ENCODE measurements at regions not wholly inside any gene's neighbourhood (a gene's known extent, or its start where the extent isn't known, plus 50 kb on each side); places are given as distances from the start of the nearest gene placed in this dataset.

DNA sequence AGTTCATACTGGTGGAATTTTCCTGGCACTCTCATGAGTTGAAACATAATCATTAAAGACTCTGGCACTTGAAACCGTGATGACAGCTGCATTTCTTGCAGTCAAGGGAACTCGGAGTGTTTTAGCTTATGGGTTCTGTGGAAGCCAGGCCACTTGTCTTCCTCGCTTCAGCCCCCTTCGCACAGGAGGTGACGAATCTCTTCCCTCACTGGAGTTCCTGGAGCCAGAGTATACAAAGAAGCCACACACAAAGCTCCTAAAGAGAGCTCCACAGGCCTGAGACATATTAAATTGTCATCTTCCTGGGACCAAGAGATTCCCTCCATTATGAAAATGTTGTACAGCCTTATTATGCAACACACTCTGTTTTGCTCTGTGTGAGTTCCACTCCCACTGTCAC, 964.1 kb downstream of the TMEM121 start:
- Histone ChIP-seq H3K27me3 (no peaks in the 10 kb centered on the region), H3K36me3 (no peaks in the 10 kb centered on the region), H3K27ac (no peak overlapping the region), H3K4me1 (no peaks in the 10 kb centered on the region), H3K9me3 (no peaks in the 10 kb centered on the region), H3K4me3 (no peak overlapping the region)
- TF ChIP-seq, protein P1, sequence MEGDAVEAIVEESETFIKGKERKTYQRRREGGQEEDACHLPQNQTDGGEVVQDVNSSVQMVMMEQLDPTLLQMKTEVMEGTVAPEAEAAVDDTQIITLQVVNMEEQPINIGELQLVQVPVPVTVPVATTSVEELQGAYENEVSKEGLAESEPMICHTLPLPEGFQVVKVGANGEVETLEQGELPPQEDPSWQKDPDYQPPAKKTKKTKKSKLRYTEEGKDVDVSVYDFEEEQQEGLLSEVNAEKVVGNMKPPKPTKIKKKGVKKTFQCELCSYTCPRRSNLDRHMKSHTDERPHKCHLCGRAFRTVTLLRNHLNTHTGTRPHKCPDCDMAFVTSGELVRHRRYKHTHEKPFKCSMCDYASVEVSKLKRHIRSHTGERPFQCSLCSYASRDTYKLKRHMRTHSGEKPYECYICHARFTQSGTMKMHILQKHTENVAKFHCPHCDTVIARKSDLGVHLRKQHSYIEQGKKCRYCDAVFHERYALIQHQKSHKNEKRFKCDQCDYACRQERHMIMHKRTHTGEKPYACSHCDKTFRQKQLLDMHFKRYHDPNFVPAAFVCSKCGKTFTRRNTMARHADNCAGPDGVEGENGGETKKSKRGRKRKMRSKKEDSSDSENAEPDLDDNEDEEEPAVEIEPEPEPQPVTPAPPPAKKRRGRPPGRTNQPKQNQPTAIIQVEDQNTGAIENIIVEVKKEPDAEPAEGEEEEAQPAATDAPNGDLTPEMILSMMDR (IDR thresholded peaks at IDR 0.05) = no peak
- intact Hi-C loops (cut with DNase I) = no loop called here
- no peak for DNase-seq (ENCODE audit: low spot score in 2 of 2)

DNA sequence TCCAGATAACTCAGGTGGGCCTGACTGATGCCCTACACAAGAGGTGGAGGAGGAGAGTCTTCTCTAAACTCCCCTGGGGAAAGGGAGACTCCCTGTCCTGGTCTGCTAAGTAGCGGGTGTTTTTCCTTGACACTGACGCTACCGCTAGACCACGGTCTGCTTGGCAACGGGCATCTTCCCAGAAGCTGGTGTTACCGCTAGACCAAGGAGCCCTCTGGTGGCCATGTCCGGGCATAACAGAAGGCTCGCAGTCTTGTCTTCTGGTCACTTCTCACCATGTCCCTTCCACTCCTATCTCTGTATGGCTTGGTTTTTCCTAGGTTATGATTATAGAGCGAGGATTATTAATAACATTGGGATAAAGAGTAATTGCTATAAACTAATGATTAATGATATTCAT, 965.5 kb downstream of the TMEM121 start:
- Histone ChIP-seq H3K4me3 (no peak overlapping the region), H3K36me3 (no peaks in the 10 kb centered on the region), H3K4me1 (no peaks in the 10 kb centered on the region), H3K27me3 (no peaks in the 10 kb centered on the region), H3K27ac (no peak overlapping the region), H3K9me3 (no peaks in the 10 kb centered on the region)
- DNase-seq (ENCODE audit: low spot score in 2 of 2) = no peak
- TF ChIP-seq, protein P1 (IDR thresholded peaks at IDR 0.05) = peak in 1 of 3 experiments; percentile 9
- intact Hi-C loops (cut with DNase I) = no loop called here

DNA sequence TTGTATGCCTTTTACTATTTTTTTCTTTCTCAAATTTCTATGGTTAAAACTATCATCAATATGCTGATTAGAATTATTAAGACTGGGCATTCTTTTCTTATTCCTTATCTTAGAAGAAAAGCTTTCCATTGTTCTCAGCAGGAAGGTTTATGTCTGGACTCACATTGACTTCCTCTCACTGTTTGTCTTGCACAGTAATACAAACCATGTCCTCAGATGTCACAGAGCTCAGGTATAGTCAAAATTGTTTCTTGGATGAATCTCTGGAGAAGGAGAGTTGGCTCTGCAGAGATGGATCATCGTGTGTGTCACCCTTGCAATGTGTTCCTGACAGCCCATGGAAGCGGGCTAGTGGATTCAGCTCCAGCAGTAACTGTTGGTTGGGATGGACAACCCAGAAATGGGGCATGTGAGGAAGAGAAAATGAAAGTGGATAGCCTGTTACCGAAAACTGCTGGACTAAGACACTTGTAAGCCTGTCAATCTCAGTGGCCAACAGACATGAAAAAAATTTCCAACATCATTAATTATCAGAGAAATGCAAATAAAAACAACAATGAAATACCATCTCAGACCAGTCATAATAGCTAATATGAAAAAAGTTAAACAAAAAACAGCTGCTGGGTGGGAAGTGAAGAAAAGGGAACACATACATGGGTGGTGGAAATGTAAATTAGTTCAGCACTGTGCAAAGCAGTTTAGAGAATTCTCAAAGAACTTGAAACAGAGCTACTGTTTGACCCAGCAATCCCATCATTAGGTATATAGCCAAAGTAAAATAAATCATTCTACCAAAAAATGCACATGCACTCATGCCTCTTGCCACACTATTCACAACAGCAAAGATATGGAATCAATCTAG, 967.8 kb downstream of the TMEM121 start:
- no peak for DNase-seq (ENCODE audit: low spot score in 2 of 2)
- no peaks in the 10 kb centered on the region for H3K27me3 ChIP-seq
- H3K27ac ChIP-seq = no peak overlapping the region
- no peaks in the 10 kb centered on the region for H3K9me3 ChIP-seq
- H3K4me3 ChIP-seq = no peak overlapping the region
- TF ChIP-seq, protein P1 (IDR thresholded peaks at IDR 0.05) = no peak
- H3K4me1 ChIP-seq = no peaks in the 10 kb centered on the region
- intact Hi-C loops (cut with DNase I) = no loop called here
- H3K36me3 ChIP-seq = no peaks in the 10 kb centered on the region

DNA sequence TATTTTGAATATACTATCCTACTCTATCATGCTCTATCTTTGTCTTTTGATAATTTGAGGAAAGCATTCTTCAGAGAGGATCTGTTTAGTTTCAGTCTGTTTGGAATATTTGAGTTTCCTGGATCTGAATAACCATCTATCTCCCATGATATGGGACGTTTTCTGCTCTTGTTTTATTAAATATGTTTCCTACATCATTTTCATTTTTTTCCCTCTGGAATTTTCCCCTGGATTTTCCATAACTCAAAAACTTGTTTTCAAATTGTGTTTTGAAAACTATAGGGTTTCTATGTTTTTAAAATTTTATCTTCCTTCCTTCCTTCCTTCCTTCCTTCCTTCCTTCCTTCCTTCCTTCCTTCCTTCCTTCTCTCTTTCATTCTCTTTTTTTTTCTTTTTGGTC, 974.2 kb downstream of the TMEM121 start:
- H3K27me3 ChIP-seq = no peaks in the 10 kb centered on the region
- no peak overlapping the region for H3K4me3 ChIP-seq
- no peak overlapping the region for H3K27ac ChIP-seq
- no peak for DNase-seq (ENCODE audit: low spot score in 2 of 2)
- no peaks in the 10 kb centered on the region for H3K4me1 ChIP-seq
- TF ChIP-seq, protein P1 (IDR thresholded peaks at IDR 0.05) = no peak
- intact Hi-C loops (cut with DNase I) = no loop called here
- no peaks in the 10 kb centered on the region for H3K9me3 ChIP-seq
- H3K36me3 ChIP-seq = no peaks in the 10 kb centered on the region

DNA sequence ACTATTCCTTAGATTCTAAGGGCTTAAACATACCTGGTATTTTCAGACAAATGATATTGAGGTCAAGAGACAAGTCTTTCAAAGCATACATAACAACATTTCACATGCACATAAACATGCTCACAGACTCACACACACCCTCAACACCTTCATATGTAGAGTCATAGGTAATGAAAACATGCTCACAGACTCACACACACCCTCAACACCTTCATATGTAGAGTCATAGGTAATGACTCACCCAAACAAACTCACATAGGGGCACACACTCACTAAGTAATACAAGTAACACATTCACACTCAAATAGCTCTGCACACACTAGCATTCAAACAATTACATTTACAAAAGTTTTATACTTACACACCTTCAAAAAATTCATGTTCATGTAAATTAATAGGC, 975.5 kb downstream of the TMEM121 start:
- Histone ChIP-seq H3K4me1 (no peaks in the 10 kb centered on the region), H3K27me3 (no peaks in the 10 kb centered on the region), H3K27ac (no peak overlapping the region), H3K4me3 (no peak overlapping the region), H3K36me3 (no peaks in the 10 kb centered on the region), H3K9me3 (no peaks in the 10 kb centered on the region)
- intact Hi-C loops (cut with DNase I) = no loop called here
- DNase-seq (ENCODE audit: low spot score in 2 of 2) = no peak
- TF ChIP-seq, protein P1 (IDR thresholded peaks at IDR 0.05) = no peak

All from ascending aorta (tissue), 2 donors.